T-helper 1 cell treated with Interleukin-12 subunit alpha and Interleukin-12 subunit beta and Interleukin-4 antibody, amounts not matched to agents 30 ng/mL and 1 ng/mL, for 36 hours (primary cell): ENCODE measurements at regions not wholly inside any gene's neighbourhood (a gene's known extent, or its start where the extent isn't known, plus 50 kb on each side); places are given as distances from the start of the nearest gene placed in this dataset.

ENCODE experiments used
- intact Hi-C: fragments of 100-400 bp; cut with micrococcal nuclease; formaldehyde crosslinking; loops from one replicate; pipeline ENCODE4 v1.15.1; 2024

- intact Hi-C loops: no loop called here
These were observed 201.1 kb upstream of the MVB12B start for GRCh38 chr9:126125577-126125976.

- intact Hi-C loops: no loop called here
These were observed 200.6 kb upstream of the MVB12B start for GRCh38 chr9:126125992-126126409.

GRCh38 chr9:126126807-126127206 lies 199.8 kb upstream of the MVB12B start:
- intact Hi-C loops: no loop called here

- intact Hi-C loops: no loop called here
These were observed 199.0 kb upstream of the MVB12B start for GRCh38 chr9:126127591-126127990.

- intact Hi-C loops: no loop called here
These were observed 198.0 kb upstream of the MVB12B start for GRCh38 chr9:126128494-126129142.

- intact Hi-C loops: no loop called here
These were observed 195.3 kb upstream of the MVB12B start for GRCh38 chr9:126131066-126132010.

- intact Hi-C loops: no loop called here
These were observed 193.9 kb upstream of the MVB12B start for GRCh38 chr9:126132746-126133145.

GRCh38 chr9:126144196-126144595 lies 182.4 kb upstream of the MVB12B start:
- intact Hi-C loops: loop anchor here (10.0 kb wide), 1 partner anchor 589 kb away; no protein-coding TSS in a partner anchor

GRCh38 chr9:126144603-126145456 lies 181.8 kb upstream of the MVB12B start:
- intact Hi-C loops: loop anchor here (10.0 kb wide), 1 partner anchor 590 kb away; no protein-coding TSS in a partner anchor

GRCh38 chr9:126145887-126146253 lies 180.8 kb upstream of the MVB12B start:
- intact Hi-C loops: loop anchor here (1.0 to 10.0 kb wide), 3 partner anchors 251 to 591 kb away; no protein-coding TSS in a partner anchor

- intact Hi-C loops: loop anchor here (1.0 to 10.0 kb wide), 3 partner anchors 251 to 592 kb away; no protein-coding TSS in a partner anchor
These were observed 180.1 kb upstream of the MVB12B start for GRCh38 chr9:126146254-126147145.

- intact Hi-C loops: loop anchor here (10.0 kb wide), 1 partner anchor 593 kb away; no protein-coding TSS in a partner anchor
These were observed 179.3 kb upstream of the MVB12B start for GRCh38 chr9:126147186-126147935.

GRCh38 chr9:126147936-126148870 lies 178.4 kb upstream of the MVB12B start:
- intact Hi-C loops: loop anchor here (10.0 kb wide), 1 partner anchor 593 kb away; no protein-coding TSS in a partner anchor

- intact Hi-C loops: loop anchor here (10.0 kb wide), 1 partner anchor 594 kb away; no protein-coding TSS in a partner anchor
These were observed 177.6 kb upstream of the MVB12B start for GRCh38 chr9:126148994-126149393.

GRCh38 chr9:126149661-126150060 lies 177.0 kb upstream of the MVB12B start:
- intact Hi-C loops: loop anchor here (10.0 kb wide), 1 partner anchor 595 kb away; no protein-coding TSS in a partner anchor

- intact Hi-C loops: no loop called here
These were observed 176.1 kb upstream of the MVB12B start for GRCh38 chr9:126150411-126151030.

GRCh38 chr9:126151031-126151685 lies 175.5 kb upstream of the MVB12B start:
- intact Hi-C loops: no loop called here
